ENCODE measurements at regions not wholly inside any gene's neighbourhood (a gene's known extent, or its start where the extent isn't known, plus 50 kb on each side); places are given as distances from the start of the nearest gene placed in this dataset.
A peak's percentile ranks its signal among the peaks of the same experiment; 100 is the strongest.

GRCh38 chr12:61854902-61855301 is 405.3 kb upstream of the USP15 start:
- no peak overlapping the region for H4K91ac ChIP-seq (ENCODE audit: low read length)
- H3K36me3 ChIP-seq (ENCODE audit: control insufficient read depth in 1 of 2, insufficient read depth in 2 of 2, low read depth in 1 of 2, low read length in 2 of 2): no peaks in the 10 kb centered on the region
- H3K23ac ChIP-seq (ENCODE audit: low read length in 2 of 2): no peak overlapping the region
- H2AK5ac ChIP-seq (ENCODE audit: low read length, severe bottlenecking): no peak overlapping the region
- H3K79me1 ChIP-seq (replicated peaks; ENCODE audit: low read length, poor library complexity, severe bottlenecking): no peaks in the 10 kb centered on the region
- H2BK12ac ChIP-seq (ENCODE audit: low read length in 2 of 2): no peak overlapping the region
- H3K9me3 ChIP-seq (ENCODE audit: control insufficient read depth, low read length): peaks cover 25% of the 10 kb centered on the region
- H2BK120ac ChIP-seq (ENCODE audit: low read depth, low read length): no peak overlapping the region
- no peak overlapping the region for H3K18ac ChIP-seq (ENCODE audit: low read depth in 1 of 2, low read length in 2 of 2)
- no peak overlapping the region for H3K9ac ChIP-seq (ENCODE audit: low read length)
- H2BK5ac ChIP-seq (ENCODE audit: low read depth, low read length, poor library complexity, severe bottlenecking): no peak overlapping the region
- H3K27ac ChIP-seq (ENCODE audit: low read length, poor library complexity, severe bottlenecking): no peak overlapping the region
- H2AFZ ChIP-seq (ENCODE audit: low read depth, low read length): no peak overlapping the region
- H3K4ac ChIP-seq (ENCODE audit: low read depth in 1 of 2, low read length in 2 of 2): no peak overlapping the region
- H4K8ac ChIP-seq (ENCODE audit: low read length): no peak overlapping the region
- no peaks in the 10 kb centered on the region for H3K27me3 ChIP-seq (ENCODE audit: control insufficient read depth in 1 of 2, insufficient read depth in 1 of 2, low read length in 2 of 2)
- H2BK15ac ChIP-seq (ENCODE audit: low read depth, poor library complexity, severe bottlenecking): no peak overlapping the region
- H3K4me1 ChIP-seq (ENCODE audit: control insufficient read depth, insufficient read depth, low read depth, low read length): no peaks in the 10 kb centered on the region
- no peak overlapping the region for H3K4me3 ChIP-seq (ENCODE audit: insufficient read depth in 1 of 2, low read depth in 1 of 2, low read length in 2 of 2)
- no peak overlapping the region for H3K14ac ChIP-seq (ENCODE audit: low read length in 2 of 2)
- H3K4me2 ChIP-seq (ENCODE audit: low read length, poor library complexity, severe bottlenecking): no peak overlapping the region
- DNase-seq: no peak

GRCh38 chr12:61857968-61858367 is 402.2 kb upstream of the USP15 start:
- Histone ChIP-seq H3K4ac (ENCODE audit: low read depth in 1 of 2, low read length in 2 of 2) (no peak overlapping the region), H3K18ac (ENCODE audit: low read depth in 1 of 2, low read length in 2 of 2) (no peak overlapping the region), H3K14ac (ENCODE audit: low read length in 2 of 2) (no peak overlapping the region), H2AK5ac (ENCODE audit: low read length, severe bottlenecking) (no peak overlapping the region), H2BK5ac (ENCODE audit: low read depth, low read length, poor library complexity, severe bottlenecking) (no peak overlapping the region), H3K4me3 (ENCODE audit: insufficient read depth in 1 of 2, low read depth in 1 of 2, low read length in 2 of 2) (no peak overlapping the region), H2BK15ac (ENCODE audit: low read depth, poor library complexity, severe bottlenecking) (no peak overlapping the region), H4K91ac (ENCODE audit: low read length) (no peak overlapping the region), H3K9ac (ENCODE audit: low read length) (no peak overlapping the region), H3K4me1 (ENCODE audit: control insufficient read depth, insufficient read depth, low read depth, low read length) (no peaks in the 10 kb centered on the region), H3K9me3 (ENCODE audit: control insufficient read depth, low read length) (peaks cover 19% of the 10 kb centered on the region), H3K27me3 (ENCODE audit: control insufficient read depth in 1 of 2, insufficient read depth in 1 of 2, low read length in 2 of 2) (no peaks in the 10 kb centered on the region), H3K79me1 (replicated peaks; ENCODE audit: low read length, poor library complexity, severe bottlenecking) (no peaks in the 10 kb centered on the region), H2BK12ac (ENCODE audit: low read length in 2 of 2) (no peak overlapping the region), H4K8ac (ENCODE audit: low read length) (no peak overlapping the region), H3K4me2 (ENCODE audit: low read length, poor library complexity, severe bottlenecking) (no peak overlapping the region), H2AFZ (ENCODE audit: low read depth, low read length) (no peak overlapping the region), H3K27ac (ENCODE audit: low read length, poor library complexity, severe bottlenecking) (no peak overlapping the region), H3K36me3 (ENCODE audit: control insufficient read depth in 1 of 2, insufficient read depth in 2 of 2, low read depth in 1 of 2, low read length in 2 of 2) (no peaks in the 10 kb centered on the region), H3K23ac (ENCODE audit: low read length in 2 of 2) (no peak overlapping the region), H2BK120ac (ENCODE audit: low read depth, low read length) (no peak overlapping the region)
- no peak for DNase-seq
- WGBS: 82% methylated on average over 2 of the region's 2 CpGs

GRCh38 chr12:61860451-61860850 is 399.8 kb upstream of the USP15 start:
- Histone ChIP-seq H3K18ac (ENCODE audit: low read depth in 1 of 2, low read length in 2 of 2) (no peak overlapping the region), H3K14ac (ENCODE audit: low read length in 2 of 2) (no peak overlapping the region), H3K23ac (ENCODE audit: low read length in 2 of 2) (no peak overlapping the region), H2AK5ac (ENCODE audit: low read length, severe bottlenecking) (no peak overlapping the region), H4K8ac (ENCODE audit: low read length) (no peak overlapping the region), H3K4ac (ENCODE audit: low read depth in 1 of 2, low read length in 2 of 2) (no peak overlapping the region), H2BK12ac (ENCODE audit: low read length in 2 of 2) (no peak overlapping the region), H3K27me3 (ENCODE audit: control insufficient read depth in 1 of 2, insufficient read depth in 1 of 2, low read length in 2 of 2) (no peaks in the 10 kb centered on the region), H3K36me3 (ENCODE audit: control insufficient read depth in 1 of 2, insufficient read depth in 2 of 2, low read depth in 1 of 2, low read length in 2 of 2) (no peaks in the 10 kb centered on the region), H2AFZ (ENCODE audit: low read depth, low read length) (no peak overlapping the region), H3K4me2 (ENCODE audit: low read length, poor library complexity, severe bottlenecking) (no peak overlapping the region), H2BK5ac (ENCODE audit: low read depth, low read length, poor library complexity, severe bottlenecking) (no peak overlapping the region), H2BK120ac (ENCODE audit: low read depth, low read length) (no peak overlapping the region), H3K9me3 (ENCODE audit: control insufficient read depth, low read length) (no peaks in the 10 kb centered on the region), H3K4me1 (ENCODE audit: control insufficient read depth, insufficient read depth, low read depth, low read length) (no peaks in the 10 kb centered on the region), H2BK15ac (ENCODE audit: low read depth, poor library complexity, severe bottlenecking) (no peak overlapping the region), H3K9ac (ENCODE audit: low read length) (no peak overlapping the region), H3K27ac (ENCODE audit: low read length, poor library complexity, severe bottlenecking) (no peak overlapping the region), H3K4me3 (ENCODE audit: insufficient read depth in 1 of 2, low read depth in 1 of 2, low read length in 2 of 2) (no peak overlapping the region), H3K79me1 (replicated peaks; ENCODE audit: low read length, poor library complexity, severe bottlenecking) (no peaks in the 10 kb centered on the region), H4K91ac (ENCODE audit: low read length) (no peak overlapping the region)
- peak; percentile 31 for DNase-seq

- H2AK5ac ChIP-seq (ENCODE audit: low read length, severe bottlenecking): no peak overlapping the region
- no peak overlapping the region for H2BK15ac ChIP-seq (ENCODE audit: low read depth, poor library complexity, severe bottlenecking)
- no peak overlapping the region for H3K14ac ChIP-seq (ENCODE audit: low read length in 2 of 2)
- H2AFZ ChIP-seq (ENCODE audit: low read depth, low read length): no peak overlapping the region
- peak overlapping the region; percentile 41 for H4K8ac ChIP-seq (ENCODE audit: low read length)
- H3K4me1 ChIP-seq (ENCODE audit: control insufficient read depth, insufficient read depth, low read depth, low read length): no peaks in the 10 kb centered on the region
- no peak overlapping the region for H3K27ac ChIP-seq (ENCODE audit: low read length, poor library complexity, severe bottlenecking)
- H3K9me3 ChIP-seq (ENCODE audit: control insufficient read depth, low read length): no peaks in the 10 kb centered on the region
- H4K91ac ChIP-seq (ENCODE audit: low read length): peak overlapping the region; percentile 27
- H3K23ac ChIP-seq (ENCODE audit: low read length in 2 of 2): no peak overlapping the region
- no peaks in the 10 kb centered on the region for H3K27me3 ChIP-seq (ENCODE audit: control insufficient read depth in 1 of 2, insufficient read depth in 1 of 2, low read length in 2 of 2)
- no peak overlapping the region for H3K4ac ChIP-seq (ENCODE audit: low read depth in 1 of 2, low read length in 2 of 2)
- H3K4me2 ChIP-seq (ENCODE audit: low read length, poor library complexity, severe bottlenecking): no peak overlapping the region
- no peak overlapping the region for H3K4me3 ChIP-seq (ENCODE audit: insufficient read depth in 1 of 2, low read depth in 1 of 2, low read length in 2 of 2)
- no peak overlapping the region for H2BK120ac ChIP-seq (ENCODE audit: low read depth, low read length)
- no peak overlapping the region for H2BK5ac ChIP-seq (ENCODE audit: low read depth, low read length, poor library complexity, severe bottlenecking)
- H3K79me1 ChIP-seq (replicated peaks; ENCODE audit: low read length, poor library complexity, severe bottlenecking): no peaks in the 10 kb centered on the region
- H3K9ac ChIP-seq (ENCODE audit: low read length): no peak overlapping the region
- no peak for DNase-seq
- H2BK12ac ChIP-seq (ENCODE audit: low read length in 2 of 2): no peak overlapping the region
- WGBS: 64% methylated on average over 2 of the region's 2 CpGs
- no peaks in the 10 kb centered on the region for H3K36me3 ChIP-seq (ENCODE audit: control insufficient read depth in 1 of 2, insufficient read depth in 2 of 2, low read depth in 1 of 2, low read length in 2 of 2)
- H3K18ac ChIP-seq (ENCODE audit: low read depth in 1 of 2, low read length in 2 of 2): peak overlapping the region in 1 of 2 experiments; percentile 21
These were observed 397.2 kb upstream of the USP15 start for GRCh38 chr12:61862986-61863385.

Measured in mesenchymal stem cell (in vitro differentiated cells and primary cell).